ENCODE measurements at regions not wholly inside any gene's neighbourhood (a gene's known extent, or its start where the extent isn't known, plus 50 kb on each side); places are given as distances from the start of the nearest gene placed in this dataset.

- TF ChIP-seq ZNF280B (CRISPR knock-in tag; IDR thresholded peaks at IDR 0.05; ENCODE audit: borderline replicate concordance) (no peak), ZNF576 (CRISPR knock-in tag; IDR thresholded peaks at IDR 0.05) (no peak), KLF15 (CRISPR knock-in tag; IDR thresholded peaks at IDR 0.05; ENCODE audit: borderline replicate concordance) (no peak), ZNF883 (CRISPR knock-in tag; IDR thresholded peaks at IDR 0.05; ENCODE audit: not compliant biosample characterization) (no peak), ARID3A (IDR thresholded peaks at IDR 0.05; ENCODE audit: low read depth, low read length) (peak; percentile 94), SKIL (CRISPR knock-in tag; IDR thresholded peaks at IDR 0.05; ENCODE audit: borderline replicate concordance) (no peak), CHD2 (IDR thresholded peaks at IDR 0.05; ENCODE audit: low read depth, low read length) (no peak), TBL1XR1 (IDR thresholded peaks at IDR 0.05; ENCODE audit: borderline replicate concordance, low read length, partially characterized antibody) (peak; percentile 50), ZNF468 (CRISPR knock-in tag; IDR thresholded peaks at IDR 0.05) (no peak), GMEB1 (CRISPR knock-in tag; IDR thresholded peaks at IDR 0.05; ENCODE audit: borderline replicate concordance) (no peak), PREB (CRISPR knock-in tag; IDR thresholded peaks at IDR 0.05) (no peak), RFXAP (CRISPR knock-in tag; IDR thresholded peaks at IDR 0.05; ENCODE audit: borderline replicate concordance) (no peak), ZNF580 (CRISPR knock-in tag; IDR thresholded peaks at IDR 0.05; ENCODE audit: borderline replicate concordance, low read depth) (no peak), ZNF660 (CRISPR knock-in tag; IDR thresholded peaks at IDR 0.05; ENCODE audit: borderline replicate concordance, low read depth) (no peak), ZNF644 (CRISPR knock-in tag; IDR thresholded peaks at IDR 0.05; ENCODE audit: low read depth) (peak; percentile 65; the same call in 1 of the 2 replicates), CERS6 (CRISPR knock-in tag; IDR thresholded peaks at IDR 0.05) (no peak), MTA3 (CRISPR knock-in tag; IDR thresholded peaks at IDR 0.05) (no peak)
Observed at GRCh38 chr7:17408245-17408903, 109.9 kb downstream of the AHR start (continued).

All from HepG2 (cell line).